ENCODE measurements at regions not wholly inside any gene's neighbourhood (a gene's known extent, or its start where the extent isn't known, plus 50 kb on each side); places are given as distances from the start of the nearest gene placed in this dataset.

GRCh38 chr2:154978710-154979109, 280.2 kb downstream of the KCNJ3 start:
- Histone ChIP-seq H3K27ac (no peak overlapping the region), H3K4me3 (no peak overlapping the region), H3K4me1 (no peaks in the 10 kb centered on the region), H3K9me3 (no peaks in the 10 kb centered on the region), H3K4me2 (no peak overlapping the region)
- no peak for ATAC-seq
- POLR2A ChIA-PET = no interaction called here
- TF ChIP-seq KDM1A (IDR thresholded peaks at IDR 0.05; ENCODE audit: low read depth) (no peak), SMC3 (IDR thresholded peaks at IDR 0.05) (no peak), CHD2 (IDR thresholded peaks at IDR 0.05; ENCODE audit: low read length, partially characterized antibody) (no peak), KDM5A (IDR thresholded peaks at IDR 0.05) (no peak), NR3C1 (IDR thresholded peaks at IDR 0.05) (no peak), CBX2 (IDR thresholded peaks at IDR 0.05; ENCODE audit: borderline replicate concordance, low read depth) (no peak)
- CTCF ChIA-PET = no interaction called here
- no peak for FAIRE-seq
- DNase-seq (ENCODE audit: low read depth in 1 of 2, low spot score in 1 of 2) = no peak
- WGBS (ENCODE audit: missing lambda C conversion rate) = 16% methylated on average over 3 of the region's 3 CpGs

GRCh38 chr2:154978244-154978643, 279.7 kb downstream of the KCNJ3 start:
- POLR2A ChIA-PET = no interaction called here
- H3K9me3 ChIP-seq = no peaks in the 10 kb centered on the region
- CTCF ChIA-PET = no interaction called here
- no peak for ATAC-seq
- no peak overlapping the region for H3K4me3 ChIP-seq
- no peak for DNase-seq (ENCODE audit: low read depth in 1 of 2, low spot score in 1 of 2)
- TF ChIP-seq CHD2 (IDR thresholded peaks at IDR 0.05; ENCODE audit: low read length, partially characterized antibody) (no peak), HEYL (CRISPR knock-in tag; IDR thresholded peaks at IDR 0.05) (no peak), BHLHE40 (IDR thresholded peaks at IDR 0.05; ENCODE audit: low read depth, low read length) (no peak), ZC3H11A (IDR thresholded peaks at IDR 0.05) (no peak), TFCP2L1 (CRISPR knock-in tag; IDR thresholded peaks at IDR 0.05) (no peak), EHMT2 (IDR thresholded peaks at IDR 0.05; ENCODE audit: low read depth) (no peak), TP53 (CRISPR knock-in tag; IDR thresholded peaks at IDR 0.05) (no peak), USF2 (IDR thresholded peaks at IDR 0.05) (no peak), POLR2A (IDR thresholded peaks at IDR 0.05; ENCODE audit: low read length) (no peak), RCOR1 (IDR thresholded peaks at IDR 0.05; ENCODE audit: low read depth, low read length) (no peak), FOXS1 (CRISPR knock-in tag; IDR thresholded peaks at IDR 0.05) (no peak), CEBPB (IDR thresholded peaks at IDR 0.05) (no peak), HOXB5 (CRISPR knock-in tag; IDR thresholded peaks at IDR 0.05) (no peak), KDM5A (IDR thresholded peaks at IDR 0.05) (no peak), CHD4 (IDR thresholded peaks at IDR 0.05; ENCODE audit: borderline replicate concordance) (no peak), POLR2AphosphoS2 (conservative IDR thresholded peaks at IDR 0.05; ENCODE audit: low read length) (no peak), E2F6 (IDR thresholded peaks at IDR 0.05; ENCODE audit: borderline replicate concordance, low read depth) (no peak)
- 22% methylated on average over 4 of the region's 4 CpGs for WGBS (ENCODE audit: missing lambda C conversion rate)
- no peak overlapping the region for H3K4me2 ChIP-seq
- no peak for FAIRE-seq
- H3K27ac ChIP-seq = no peak overlapping the region
- no peaks in the 10 kb centered on the region for H3K4me1 ChIP-seq

DNA sequence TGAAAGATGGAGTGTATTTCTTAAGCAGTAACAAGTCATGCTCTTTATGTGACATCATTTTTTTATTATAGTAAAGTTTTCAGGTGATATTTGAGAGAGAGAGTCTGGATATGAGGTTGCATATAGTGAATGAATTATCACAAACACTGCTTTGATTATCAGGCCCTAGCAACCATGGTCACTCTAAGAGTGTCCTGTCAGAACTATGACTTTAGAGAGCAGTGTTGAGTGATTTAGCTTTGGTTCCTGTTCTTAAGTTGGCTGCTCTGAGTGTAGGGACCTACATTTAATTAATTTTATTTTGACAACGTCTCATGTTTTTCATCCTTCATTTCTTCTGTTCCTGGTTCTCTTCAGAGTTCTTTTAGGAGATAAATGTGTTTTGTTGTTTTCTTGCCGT, 275.5 kb downstream of the KCNJ3 start:
- WGBS (ENCODE audit: missing lambda C conversion rate) = 25% methylated on average over 2 of the region's 2 CpGs
- ATAC-seq = no peak
- TF ChIP-seq EHMT2 (IDR thresholded peaks at IDR 0.05; ENCODE audit: low read depth) (no peak), USF2 (IDR thresholded peaks at IDR 0.05) (no peak), HEYL (CRISPR knock-in tag; IDR thresholded peaks at IDR 0.05) (no peak), CEBPB (IDR thresholded peaks at IDR 0.05) (no peak), KDM5A (IDR thresholded peaks at IDR 0.05) (no peak), ZSCAN20 (CRISPR knock-in tag; IDR thresholded peaks at IDR 0.05) (no peak), ZFP36 (IDR thresholded peaks at IDR 0.05; ENCODE audit: borderline replicate concordance, partially characterized antibody) (no peak), ESRRA (IDR thresholded peaks at IDR 0.05; ENCODE audit: borderline replicate concordance, low read length) (no peak), ELK1 (IDR thresholded peaks at IDR 0.05; ENCODE audit: low read depth, low read length) (no peak), RCOR1 (IDR thresholded peaks at IDR 0.05; ENCODE audit: low read depth, low read length) (no peak), ZC3H11A (IDR thresholded peaks at IDR 0.05) (no peak), POLR2AphosphoS2 (conservative IDR thresholded peaks at IDR 0.05; ENCODE audit: low read length) (no peak), HDAC2 (IDR thresholded peaks at IDR 0.05) (no peak), E2F6 (IDR thresholded peaks at IDR 0.05; ENCODE audit: borderline replicate concordance, low read depth) (no peak), JUN (IDR thresholded peaks at IDR 0.05) (no peak), CHD4 (IDR thresholded peaks at IDR 0.05; ENCODE audit: borderline replicate concordance) (no peak)
- TF ChIP-seq, protein P1, sequence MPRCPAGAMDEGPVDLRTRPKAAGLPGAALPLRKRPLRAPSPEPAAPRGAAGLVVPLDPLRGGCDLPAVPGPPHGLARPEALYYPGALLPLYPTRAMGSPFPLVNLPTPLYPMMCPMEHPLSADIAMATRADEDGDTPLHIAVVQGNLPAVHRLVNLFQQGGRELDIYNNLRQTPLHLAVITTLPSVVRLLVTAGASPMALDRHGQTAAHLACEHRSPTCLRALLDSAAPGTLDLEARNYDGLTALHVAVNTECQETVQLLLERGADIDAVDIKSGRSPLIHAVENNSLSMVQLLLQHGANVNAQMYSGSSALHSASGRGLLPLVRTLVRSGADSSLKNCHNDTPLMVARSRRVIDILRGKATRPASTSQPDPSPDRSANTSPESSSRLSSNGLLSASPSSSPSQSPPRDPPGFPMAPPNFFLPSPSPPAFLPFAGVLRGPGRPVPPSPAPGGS (IDR thresholded peaks at IDR 0.05) = no peak
- TF ChIP-seq, protein P2, sequence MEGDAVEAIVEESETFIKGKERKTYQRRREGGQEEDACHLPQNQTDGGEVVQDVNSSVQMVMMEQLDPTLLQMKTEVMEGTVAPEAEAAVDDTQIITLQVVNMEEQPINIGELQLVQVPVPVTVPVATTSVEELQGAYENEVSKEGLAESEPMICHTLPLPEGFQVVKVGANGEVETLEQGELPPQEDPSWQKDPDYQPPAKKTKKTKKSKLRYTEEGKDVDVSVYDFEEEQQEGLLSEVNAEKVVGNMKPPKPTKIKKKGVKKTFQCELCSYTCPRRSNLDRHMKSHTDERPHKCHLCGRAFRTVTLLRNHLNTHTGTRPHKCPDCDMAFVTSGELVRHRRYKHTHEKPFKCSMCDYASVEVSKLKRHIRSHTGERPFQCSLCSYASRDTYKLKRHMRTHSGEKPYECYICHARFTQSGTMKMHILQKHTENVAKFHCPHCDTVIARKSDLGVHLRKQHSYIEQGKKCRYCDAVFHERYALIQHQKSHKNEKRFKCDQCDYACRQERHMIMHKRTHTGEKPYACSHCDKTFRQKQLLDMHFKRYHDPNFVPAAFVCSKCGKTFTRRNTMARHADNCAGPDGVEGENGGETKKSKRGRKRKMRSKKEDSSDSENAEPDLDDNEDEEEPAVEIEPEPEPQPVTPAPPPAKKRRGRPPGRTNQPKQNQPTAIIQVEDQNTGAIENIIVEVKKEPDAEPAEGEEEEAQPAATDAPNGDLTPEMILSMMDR (IDR thresholded peaks at IDR 0.05) = no peak

More for the DNA sequence above, 275.5 kb downstream of the KCNJ3 start:
- Histone ChIP-seq H3K4me1 (no peaks in the 10 kb centered on the region), H3K4me2 (no peak overlapping the region), H3K27ac (no peak overlapping the region), H3K9me3 (no peaks in the 10 kb centered on the region), H3K4me3 (no peak overlapping the region)
- DNase-seq (ENCODE audit: low read depth in 1 of 2, low spot score in 1 of 2) (no peak), FAIRE-seq (no peak)
- POLR2A ChIA-PET = no interaction called here
- CTCF ChIA-PET = no interaction called here

All from A549 (cell line).